GM12874 (cell line): ENCODE measurements at regions not wholly inside any gene's neighbourhood (a gene's known extent, or its start where the extent isn't known, plus 50 kb on each side); places are given as distances from the start of the nearest gene placed in this dataset.

Experiments used
- CTCF ChIP-seq: IDR thresholded peaks from 2 replicates; pipeline ENCODE4 v1.5.1; 2011; ENCODE audit warnings: low read depth, mild to moderate bottlenecking, control low read depth, low read length, moderate library complexity; ENCODE audit not compliant: insufficient read depth

- no peak for TF ChIP-seq CTCF
Measured at GRCh38 chr3:107213044-107213669, 164.1 kb upstream of the CCDC54 start.

GRCh38 chr3:107216229-107216628, 161.0 kb upstream of the CCDC54 start:
- no peak for TF ChIP-seq CTCF

DNA sequence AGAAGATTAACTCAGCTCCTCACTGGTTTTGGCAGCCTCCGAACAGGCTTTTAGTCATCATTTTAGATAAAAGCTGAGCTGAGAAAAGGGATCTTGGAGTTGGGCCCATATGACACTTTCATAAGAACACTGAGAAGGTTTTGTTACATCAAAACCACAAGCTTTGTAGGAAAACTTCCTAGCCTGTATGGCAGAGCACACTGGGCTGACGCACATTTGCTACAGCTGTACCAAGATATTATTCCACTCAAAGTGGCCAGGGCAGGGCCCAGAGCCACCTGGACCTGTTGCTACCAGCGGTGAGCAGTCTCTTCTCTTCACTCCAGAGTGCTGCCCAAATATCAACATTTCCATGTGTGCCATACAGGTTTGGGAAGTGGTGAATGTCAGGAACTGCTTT, 160.5 kb upstream of the CCDC54 start:
- no peak for TF ChIP-seq CTCF

GRCh38 chr3:107217172-107217571, 160.1 kb upstream of the CCDC54 start:
- no peak for TF ChIP-seq CTCF

DNA sequence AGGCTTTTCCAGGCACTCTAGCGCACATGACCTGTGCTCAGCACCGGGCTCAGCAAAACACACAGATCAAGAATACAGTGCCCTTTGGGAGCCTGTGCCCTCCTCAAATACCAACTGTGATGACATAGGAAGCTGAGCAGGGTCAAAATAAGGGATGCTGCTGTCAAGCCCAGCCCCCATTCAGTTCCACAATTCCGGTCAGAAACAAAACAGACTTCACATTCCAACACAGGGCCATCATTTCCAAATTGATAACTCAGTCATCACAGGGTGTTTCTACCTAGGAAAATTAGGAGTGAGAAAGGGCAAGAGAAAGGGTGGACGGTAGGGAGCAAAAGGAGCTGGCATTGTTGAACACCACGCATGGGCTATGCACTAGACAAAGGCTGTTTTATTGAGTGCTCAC, 158.4 kb upstream of the CCDC54 start:
- no peak for TF ChIP-seq CTCF

DNA sequence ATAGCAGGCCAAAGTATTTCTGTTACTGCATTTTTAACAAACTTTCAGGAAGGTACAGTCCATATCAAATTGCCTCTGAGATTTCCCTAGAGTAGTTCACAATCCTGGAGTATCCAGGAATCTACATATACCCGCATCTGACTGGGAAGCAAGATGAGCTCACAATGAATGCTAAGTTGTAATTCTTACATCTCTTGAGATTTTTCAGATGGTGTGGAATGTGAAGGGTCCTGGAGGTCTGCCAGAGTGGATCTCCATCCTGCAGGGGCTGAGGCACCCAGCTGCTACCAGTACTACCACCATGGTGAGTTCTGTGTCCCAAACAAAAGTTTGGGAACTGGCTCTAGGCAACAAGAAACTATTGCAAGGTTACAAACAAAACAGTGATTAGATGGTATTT, 156.7 kb upstream of the CCDC54 start:
- no peak for TF ChIP-seq CTCF

GRCh38 chr3:107221856-107222255, 155.4 kb upstream of the CCDC54 start:
- no peak for TF ChIP-seq CTCF

DNA sequence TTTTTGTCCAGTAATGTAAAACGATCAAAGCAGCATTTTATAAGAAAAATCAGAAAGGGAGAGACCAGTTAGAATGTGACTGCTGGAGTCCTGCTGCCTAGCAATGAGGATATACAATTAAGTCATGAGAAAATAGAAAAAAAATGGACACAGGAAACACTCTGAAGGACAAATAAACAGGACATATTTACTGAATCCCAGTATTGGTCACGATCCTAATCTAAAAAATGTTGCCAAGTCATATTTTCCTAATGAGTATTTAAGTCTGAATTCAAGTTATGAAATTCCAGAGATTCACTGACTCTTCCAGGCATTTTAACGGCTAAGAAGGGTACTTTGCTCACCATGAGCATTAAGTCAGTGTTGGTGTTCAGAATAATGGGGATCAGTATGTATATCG, 154.3 kb upstream of the CCDC54 start:
- no peak for TF ChIP-seq CTCF
